Mucosa of stomach (tissue), 1 donor: ENCODE measurements at regions not wholly inside any gene's neighbourhood (a gene's known extent, or its start where the extent isn't known, plus 50 kb on each side); places are given as distances from the start of the nearest gene placed in this dataset.

Experiments
- H3K27me3 ChIP-seq: one replicate; pipeline ENCODE4 v1.7.0; 2013; ENCODE audit warnings: mild to moderate bottlenecking, low read length; ENCODE audit not compliant: control insufficient read depth, insufficient read depth
- H3K36me3 ChIP-seq: one replicate; pipeline ENCODE4 v1.7.0; 2013; ENCODE audit warnings: low read length; ENCODE audit not compliant: control insufficient read depth, insufficient read depth
- H3K4me1 ChIP-seq: one replicate; pipeline ENCODE4 v1.7.0; 2013; ENCODE audit warnings: mild to moderate bottlenecking, low read length; ENCODE audit not compliant: control insufficient read depth, insufficient read depth
- H3K4me3 ChIP-seq: one replicate; pipeline ENCODE4 v1.7.0; 2013; ENCODE audit warnings: low read length
- H3K9ac ChIP-seq: one replicate; pipeline ENCODE4 v1.7.0; 2013; ENCODE audit warnings: mild to moderate bottlenecking, low read length, moderate library complexity
- H3K9me3 ChIP-seq: one replicate; pipeline ENCODE4 v1.7.0; 2013; ENCODE audit warnings: mild to moderate bottlenecking, low read length, moderate library complexity; ENCODE audit not compliant: control insufficient read depth
- donor health status: Pancreatic carcinoma.

DNA sequence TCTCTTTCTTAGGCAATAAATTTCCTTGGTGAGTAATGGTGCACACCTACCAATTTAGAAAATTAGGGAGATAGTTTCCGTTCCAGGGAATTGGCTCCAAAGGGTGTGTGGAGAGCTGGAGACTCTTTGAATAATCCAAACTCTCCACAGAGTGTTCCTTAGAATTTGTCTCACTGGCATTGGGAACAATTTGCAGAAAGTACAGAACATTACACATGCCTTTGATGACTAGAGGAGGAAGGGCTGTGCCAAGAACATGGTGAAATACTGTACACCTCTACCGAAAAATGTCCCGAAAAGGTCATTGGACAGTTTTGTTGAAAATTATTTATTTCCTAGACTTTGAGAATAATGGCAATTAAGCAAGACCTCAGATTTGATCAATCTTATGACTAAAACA lies 214.2 kb upstream of the MPDZ start:
- H3K36me3 ChIP-seq = no peaks in the 10 kb centered on the region
- H3K9ac ChIP-seq = no peak overlapping the region
- no peaks in the 10 kb centered on the region for H3K9me3 ChIP-seq
- H3K27me3 ChIP-seq = no peaks in the 10 kb centered on the region
- H3K4me1 ChIP-seq = no peaks in the 10 kb centered on the region
- H3K4me3 ChIP-seq = no peak overlapping the region

DNA sequence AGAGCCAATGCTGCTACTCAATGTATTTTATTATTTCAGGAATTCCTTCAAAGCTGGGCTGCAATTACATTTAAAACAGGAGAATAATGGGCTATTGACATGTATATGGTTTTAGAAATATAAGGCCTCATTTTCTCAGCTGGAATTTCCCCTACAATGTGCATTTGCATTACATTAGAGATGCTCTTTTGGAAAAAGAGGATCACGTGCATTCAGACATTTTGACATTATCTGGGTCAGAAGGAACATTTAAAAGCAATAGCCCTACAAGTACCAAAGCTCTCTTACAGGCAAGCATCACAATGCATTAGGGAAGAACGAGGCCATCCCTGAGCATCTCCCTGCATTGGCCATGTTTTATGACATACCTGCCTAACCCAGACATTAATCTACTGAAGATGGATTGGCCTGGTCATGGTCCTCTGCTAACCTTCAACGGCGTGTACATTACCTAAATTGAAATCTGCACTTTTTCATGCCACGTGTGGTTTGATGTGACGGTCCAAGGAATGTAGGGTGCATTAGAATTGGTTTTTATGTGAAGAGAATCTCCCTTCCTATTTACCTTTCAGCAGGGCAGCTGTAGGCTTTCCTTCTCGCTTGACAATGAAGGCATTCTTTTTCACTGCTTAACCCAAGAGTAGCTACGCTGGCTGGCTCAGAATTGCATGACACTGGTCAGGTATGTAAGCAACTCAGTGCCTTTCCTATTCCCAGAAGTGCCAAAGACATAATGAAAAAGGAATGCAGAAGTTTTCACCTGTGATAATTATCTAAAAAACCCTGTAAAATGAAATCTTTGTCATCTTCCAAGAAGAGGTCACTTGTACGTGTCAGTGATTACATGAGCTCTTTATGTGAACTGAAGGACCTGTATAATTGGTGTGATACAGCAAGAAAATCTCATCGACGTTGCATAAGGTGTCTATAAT lies 212.3 kb upstream of the MPDZ start:
- Histone ChIP-seq H3K4me3 (no peak overlapping the region), H3K4me1 (no peaks in the 10 kb centered on the region)

DNA sequence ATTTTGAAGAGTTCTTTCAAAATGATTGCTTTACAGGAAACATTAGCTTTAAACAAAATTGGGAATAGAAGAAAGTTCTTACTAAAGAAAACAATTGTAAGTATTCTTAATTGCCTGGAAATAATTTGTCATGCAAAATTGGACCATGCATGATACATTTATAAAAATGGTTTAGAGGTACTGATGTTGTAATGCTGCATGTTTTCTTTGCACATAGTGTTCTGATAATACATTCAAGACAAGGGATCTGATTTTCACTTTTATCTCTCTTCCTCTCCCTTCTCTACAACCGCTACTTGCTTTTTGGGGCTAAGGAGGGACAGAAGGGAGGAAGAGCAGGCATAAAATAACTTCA lies 211.6 kb upstream of the MPDZ start:
- Histone ChIP-seq H3K27me3 (no peaks in the 10 kb centered on the region), H3K36me3 (no peaks in the 10 kb centered on the region), H3K9me3 (no peaks in the 10 kb centered on the region), H3K4me1 (no peaks in the 10 kb centered on the region), H3K4me3 (no peak overlapping the region), H3K9ac (no peak overlapping the region)

More for the DNA sequence above, 212.3 kb upstream of the MPDZ start:
- Histone ChIP-seq H3K9me3 (no peaks in the 10 kb centered on the region), H3K9ac (no peak overlapping the region), H3K36me3 (no peaks in the 10 kb centered on the region), H3K27me3 (no peaks in the 10 kb centered on the region)

DNA sequence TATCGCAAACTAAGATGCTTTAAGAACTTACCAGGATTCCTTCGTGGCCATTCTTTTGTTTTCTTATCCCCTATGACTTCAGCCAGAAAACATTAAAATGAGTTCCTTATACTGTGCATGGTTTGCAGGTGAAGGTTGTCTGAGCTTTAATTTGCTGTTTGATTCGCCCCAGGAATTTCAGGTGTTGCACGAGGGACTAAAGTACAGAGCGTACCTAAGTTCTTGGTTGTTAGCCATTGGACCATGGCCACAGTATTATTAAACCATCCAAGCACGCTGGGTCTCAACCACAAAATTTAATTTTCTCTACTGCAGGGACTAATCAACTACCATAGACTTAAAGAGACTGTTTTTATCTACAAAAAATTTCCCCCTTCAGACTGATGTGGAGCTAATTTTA lies 208.4 kb upstream of the MPDZ start:
- no peaks in the 10 kb centered on the region for H3K4me1 ChIP-seq
- H3K4me3 ChIP-seq = no peak overlapping the region
- no peaks in the 10 kb centered on the region for H3K36me3 ChIP-seq
- no peaks in the 10 kb centered on the region for H3K27me3 ChIP-seq
- H3K9ac ChIP-seq = no peak overlapping the region
- no peaks in the 10 kb centered on the region for H3K9me3 ChIP-seq

DNA sequence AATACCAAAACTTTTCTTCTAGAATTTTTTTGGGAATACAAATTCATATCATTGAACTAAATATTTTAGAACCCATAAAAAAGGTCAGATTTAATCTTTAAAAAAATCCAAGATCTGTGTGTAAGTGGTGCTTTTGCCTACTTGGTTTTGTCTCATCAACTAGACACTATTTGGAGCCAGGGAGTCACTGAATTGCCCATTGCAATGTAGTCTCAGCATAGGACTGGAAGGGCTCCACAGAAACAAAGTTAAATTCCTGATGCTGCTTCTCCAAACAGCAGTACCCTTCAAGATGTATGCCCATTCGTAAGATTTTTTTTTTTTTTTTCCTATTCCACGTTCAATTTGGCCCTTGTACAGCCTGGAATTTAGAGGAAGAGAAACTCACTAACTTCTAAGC lies 208.0 kb upstream of the MPDZ start:
- Histone ChIP-seq H3K36me3 (no peaks in the 10 kb centered on the region), H3K4me3 (no peak overlapping the region), H3K9ac (no peak overlapping the region), H3K9me3 (no peaks in the 10 kb centered on the region), H3K27me3 (no peaks in the 10 kb centered on the region), H3K4me1 (no peaks in the 10 kb centered on the region)

DNA sequence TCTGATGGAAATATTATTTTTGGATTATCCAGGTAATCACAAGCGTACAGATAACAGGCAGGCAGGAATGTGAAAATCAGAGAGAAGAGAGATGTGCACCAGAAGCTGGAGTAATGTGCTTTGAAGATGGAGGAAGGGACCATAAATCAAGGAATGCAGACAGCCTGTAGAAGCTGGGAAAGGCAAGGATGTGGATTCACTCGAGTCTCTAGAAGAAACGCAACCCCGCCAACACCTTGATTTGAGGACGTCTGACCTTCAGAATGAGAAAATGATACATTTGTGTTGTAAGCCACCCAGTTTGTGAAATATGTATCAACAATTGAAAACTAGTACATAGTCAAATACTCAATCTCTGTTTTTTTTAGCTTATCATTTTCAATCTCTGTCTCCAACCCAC lies 207.6 kb upstream of the MPDZ start:
- H3K4me3 ChIP-seq = no peak overlapping the region
- H3K4me1 ChIP-seq = no peaks in the 10 kb centered on the region
- no peaks in the 10 kb centered on the region for H3K36me3 ChIP-seq
- H3K27me3 ChIP-seq = no peaks in the 10 kb centered on the region
- no peaks in the 10 kb centered on the region for H3K9me3 ChIP-seq
- H3K9ac ChIP-seq = no peak overlapping the region

DNA sequence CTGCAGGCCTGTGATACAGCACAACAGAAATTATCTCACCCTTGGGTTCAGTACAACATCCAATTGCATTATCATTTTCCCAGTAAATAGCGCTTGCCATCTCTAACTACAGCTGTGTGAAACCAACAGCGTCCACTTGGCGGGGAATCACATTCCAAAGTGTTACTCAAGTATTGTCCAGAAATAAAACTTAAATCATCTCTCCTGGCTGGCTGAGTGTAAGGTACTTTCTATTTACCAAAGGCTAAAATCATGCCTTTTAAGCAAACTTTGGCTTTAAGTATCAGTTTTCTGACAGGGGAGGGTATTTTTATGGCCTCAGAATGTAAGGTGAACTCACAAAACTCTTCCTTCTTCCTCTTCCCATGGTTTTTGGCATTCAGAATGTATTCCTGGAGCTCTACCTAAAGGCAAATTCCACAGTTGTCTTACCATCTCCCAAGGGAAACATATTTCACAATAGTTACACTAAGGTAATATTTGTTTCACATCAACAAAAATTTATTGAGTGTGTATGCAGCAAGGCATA lies 205.6 kb upstream of the MPDZ start:
- Histone ChIP-seq H3K4me3 (no peak overlapping the region), H3K36me3 (no peaks in the 10 kb centered on the region), H3K4me1 (no peaks in the 10 kb centered on the region), H3K9ac (no peak overlapping the region), H3K27me3 (no peaks in the 10 kb centered on the region), H3K9me3 (no peaks in the 10 kb centered on the region)

DNA sequence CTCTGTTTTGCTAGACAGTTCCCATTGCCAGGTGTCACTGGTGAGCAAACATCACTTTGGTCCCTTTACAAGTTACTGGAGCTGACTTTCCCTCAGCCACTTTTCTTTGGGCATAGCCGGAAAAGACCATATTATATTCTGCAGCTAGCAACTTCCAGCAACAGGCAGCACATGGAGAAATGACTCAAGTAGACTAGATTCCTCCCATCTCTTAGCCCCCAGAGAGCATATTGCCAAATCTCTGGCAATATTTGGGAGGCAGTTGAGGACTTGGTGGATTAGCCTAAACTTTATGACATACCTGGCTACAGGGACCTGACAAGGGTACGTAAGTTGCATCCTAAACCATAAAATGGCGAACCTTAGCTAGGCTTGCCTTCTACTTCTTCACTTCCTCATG lies 204.7 kb upstream of the MPDZ start:
- Histone ChIP-seq H3K9ac (no peak overlapping the region), H3K9me3 (no peaks in the 10 kb centered on the region), H3K4me3 (no peak overlapping the region), H3K27me3 (no peaks in the 10 kb centered on the region), H3K36me3 (no peaks in the 10 kb centered on the region), H3K4me1 (no peaks in the 10 kb centered on the region)

DNA sequence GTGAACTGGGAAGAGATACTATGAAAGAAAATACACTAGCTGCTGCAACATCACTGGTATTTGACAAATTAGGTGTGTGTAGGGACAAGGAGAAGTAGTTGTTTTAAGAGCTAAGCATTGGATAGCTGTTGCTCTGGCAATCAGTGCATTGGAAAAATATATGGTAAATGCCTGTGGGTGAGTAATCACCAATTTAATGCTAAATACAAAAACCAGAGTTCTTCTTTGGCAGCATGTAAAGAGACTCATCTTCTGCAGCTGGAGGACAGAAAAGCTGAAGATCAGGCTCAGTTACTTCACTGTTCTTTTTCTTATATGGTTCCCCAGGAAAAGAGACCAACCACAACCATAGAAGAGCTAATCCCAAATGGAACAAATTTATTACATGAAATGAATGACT lies 201.8 kb upstream of the MPDZ start:
- H3K27me3 ChIP-seq = no peaks in the 10 kb centered on the region
- H3K9me3 ChIP-seq = no peaks in the 10 kb centered on the region
- no peak overlapping the region for H3K4me3 ChIP-seq
- H3K9ac ChIP-seq = no peak overlapping the region
- H3K4me1 ChIP-seq = no peaks in the 10 kb centered on the region
- no peaks in the 10 kb centered on the region for H3K36me3 ChIP-seq

DNA sequence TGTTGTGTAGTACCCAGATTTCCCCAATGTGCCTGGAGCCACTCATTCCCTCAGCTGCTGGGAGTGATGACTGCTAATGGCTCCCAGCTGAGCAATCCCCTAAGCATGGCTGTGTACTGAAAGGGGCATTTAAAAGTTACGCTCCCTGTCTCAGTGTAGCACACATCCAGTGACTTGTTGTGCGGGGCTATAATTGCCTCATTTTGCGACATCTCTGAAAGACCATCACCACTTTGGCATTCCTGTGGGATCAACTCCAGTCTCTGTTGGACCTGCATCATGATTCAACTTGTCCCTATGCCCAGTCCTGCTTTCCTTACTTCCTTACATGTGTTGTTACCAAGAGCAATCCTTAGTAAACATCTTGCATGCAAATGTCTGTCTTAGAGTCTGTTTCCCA lies 201.2 kb upstream of the MPDZ start:
- H3K9me3 ChIP-seq = no peaks in the 10 kb centered on the region
- H3K9ac ChIP-seq = no peak overlapping the region
- H3K4me3 ChIP-seq = no peak overlapping the region
- no peaks in the 10 kb centered on the region for H3K27me3 ChIP-seq
- H3K36me3 ChIP-seq = no peaks in the 10 kb centered on the region
- H3K4me1 ChIP-seq = no peaks in the 10 kb centered on the region

DNA sequence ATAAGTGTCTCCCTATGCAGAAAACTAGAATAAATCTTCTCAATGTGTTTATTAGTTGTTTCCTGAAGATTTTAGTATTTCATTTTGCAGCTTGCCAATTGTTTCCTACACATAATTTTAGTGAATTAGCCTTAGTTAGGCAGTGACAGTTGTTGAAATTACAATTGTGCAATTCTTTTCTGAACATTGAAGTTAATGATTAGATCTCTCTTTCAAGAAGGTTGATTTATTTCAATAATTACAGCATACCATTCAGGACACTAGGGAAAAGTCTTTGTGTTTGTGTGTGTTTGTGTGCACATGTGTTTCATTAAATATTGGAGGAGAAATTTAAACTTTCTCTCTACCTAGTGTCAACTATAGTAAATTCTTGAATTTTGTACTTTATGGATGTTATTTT lies 199.6 kb upstream of the MPDZ start:
- Histone ChIP-seq H3K4me1 (no peaks in the 10 kb centered on the region), H3K36me3 (no peaks in the 10 kb centered on the region), H3K9ac (no peak overlapping the region), H3K4me3 (no peak overlapping the region), H3K9me3 (no peaks in the 10 kb centered on the region), H3K27me3 (no peaks in the 10 kb centered on the region)

DNA sequence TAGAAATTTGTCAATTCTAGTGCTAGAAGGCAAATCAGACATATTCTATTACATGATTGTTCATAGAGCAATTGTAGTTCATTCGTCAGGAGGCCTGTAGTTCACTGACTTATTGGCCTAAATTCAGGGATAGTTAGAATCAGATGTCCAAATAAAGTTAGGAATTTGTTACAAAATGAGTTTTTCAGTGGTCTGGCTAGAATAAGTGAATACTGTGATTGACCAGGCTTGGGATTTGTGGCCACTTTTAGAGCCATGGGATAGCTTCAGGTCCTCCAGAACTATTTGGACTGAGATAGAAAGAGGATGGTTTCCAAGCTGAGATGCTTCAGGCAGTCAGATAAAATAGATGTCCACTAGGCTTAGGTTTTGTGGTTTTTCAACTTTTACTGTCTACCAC lies 199.1 kb upstream of the MPDZ start:
- no peaks in the 10 kb centered on the region for H3K4me1 ChIP-seq
- H3K9me3 ChIP-seq = no peaks in the 10 kb centered on the region
- no peaks in the 10 kb centered on the region for H3K36me3 ChIP-seq
- no peak overlapping the region for H3K4me3 ChIP-seq
- no peaks in the 10 kb centered on the region for H3K27me3 ChIP-seq
- H3K9ac ChIP-seq = no peak overlapping the region
